Vagina (tissue), 2 donors: ENCODE measurements at regions not wholly inside any gene's neighbourhood (a gene's known extent, or its start where the extent isn't known, plus 50 kb on each side); places are given as distances from the start of the nearest gene placed in this dataset.

Source experiments
- CTCF ChIP-seq, 3 experiments: fragments of 450-650 bp in 2 of 3; fragments of 200-600 bp in 1 of 3; sonication (generic) in 1 of 3; IDR thresholded peaks; one replicate each; pipeline ENCODE4 v1.5.1; 2017 to 2019; ENCODE audit warnings: antibody characterized with exemption in 3 of 3, mild to moderate bottlenecking in 2 of 3, moderate library complexity in 2 of 3
- POLR2A ChIP-seq, 2 donors: fragments of 450-650 bp; IDR thresholded peaks; one replicate each; pipeline ENCODE4 v1.6.1; 2017; ENCODE audit warnings: antibody characterized with exemption in 2 of 2, mild to moderate bottlenecking in 2 of 2, moderate library complexity in 2 of 2

GRCh38 chr15:81536356-81536755, 162.3 kb upstream of the TMC3 start:
- TF ChIP-seq POLR2A (IDR thresholded peaks at IDR 0.05) (no peak), CTCF (IDR thresholded peaks at IDR 0.05) (no peak)
